Activated naive CD4-positive, alpha-beta T cell treated with anti-CD3 and anti-CD28 coated beads, Interleukin-2, amount 50 U/mL, for 72 hours (primary cell): ENCODE measurements at regions not wholly inside any gene's neighbourhood (a gene's known extent, or its start where the extent isn't known, plus 50 kb on each side); places are given as distances from the start of the nearest gene placed in this dataset.

ENCODE experiments used
- ATAC-seq, 2 donors: fragments of 150-1000 bp; cut with Tn5 transposase; 2 replicates each; pipeline ENCODE4 v1.10.0; 2021; ENCODE audit warnings: mild to moderate bottlenecking in 2 of 2, moderate library complexity in 2 of 2
- DNase-seq, 2 donors: peaks; one replicate each; pipeline ENCODE4 v3.0.0; 2021 to 2022; ENCODE audit warnings: low spot score in 2 of 2
- H3K27ac Mint-ChIP-seq, 2 donors: one replicate each; pipeline ENCODE4 v1.8.0; 2022; ENCODE audit warnings: mild to moderate bottlenecking in 2 of 2, mixed read lengths in 2 of 2
- H3K36me3 Mint-ChIP-seq, 2 donors: one replicate each; pipeline ENCODE4 v1.8.0; 2022; ENCODE audit warnings: mixed read lengths in 2 of 2
- H3K9me3 Mint-ChIP-seq, 2 donors: one replicate each; pipeline ENCODE4 v1.8.0; 2022; ENCODE audit warnings: mixed read lengths in 2 of 2

DNA sequence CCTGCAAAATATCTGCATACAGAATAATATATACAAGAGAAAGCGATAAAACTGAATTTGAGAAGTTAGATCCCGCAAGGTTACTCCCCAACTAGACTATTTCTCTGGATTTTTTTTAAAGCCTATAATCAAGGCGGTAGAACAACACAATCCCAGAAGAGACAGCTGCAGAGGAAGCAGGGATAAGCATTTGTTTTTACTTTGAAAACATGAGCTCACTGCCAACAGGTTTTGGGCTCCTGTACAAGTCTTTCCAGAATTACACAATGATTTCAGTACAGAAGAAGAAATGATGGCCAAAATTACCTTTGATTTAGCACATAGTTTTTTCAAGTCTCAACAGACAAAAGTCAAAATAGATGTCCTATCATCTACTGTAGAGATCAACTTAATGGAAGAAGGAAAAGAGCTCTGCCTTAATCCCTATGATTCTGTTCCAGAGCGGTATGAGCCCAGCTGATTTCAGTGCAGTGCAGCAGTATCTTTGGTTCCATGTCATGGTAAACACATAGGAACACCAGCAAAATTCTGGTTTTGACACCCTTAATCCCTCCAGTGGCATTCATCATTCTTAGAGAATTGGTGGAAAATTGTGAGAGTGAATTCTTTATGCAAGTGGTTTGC, 304.3 kb downstream of the HDGFL1 start:
- peaks cover 10 to 14% of the 10 kb centered on the region in 2 donors for H3K9me3 Mint-ChIP-seq
- peaks cover 0 to 4% of the 10 kb centered on the region in 2 donors for H3K36me3 Mint-ChIP-seq
- DNase-seq (no peak), ATAC-seq (no peak)
- no peak overlapping the region for H3K27ac Mint-ChIP-seq

DNA sequence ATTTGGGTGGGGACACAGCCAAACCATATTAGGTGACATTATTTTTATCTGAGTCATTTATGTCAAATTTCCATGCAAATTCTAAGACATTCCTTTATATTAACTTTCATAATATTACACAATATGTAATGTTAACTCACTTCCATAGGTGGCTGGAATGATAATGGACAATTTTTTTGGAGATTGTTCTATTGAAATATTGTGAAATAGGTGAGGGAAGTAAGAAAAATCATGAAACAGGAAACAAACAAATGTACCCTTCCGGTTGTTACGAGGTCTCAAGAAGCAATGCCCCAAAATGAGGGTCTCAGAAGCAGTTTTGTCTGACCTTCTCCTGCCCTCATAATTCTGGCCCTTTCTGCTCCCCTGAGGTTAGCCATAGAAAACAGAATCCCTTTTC, 306.5 kb downstream of the HDGFL1 start:
- Mint-ChIP-seq H3K36me3 (peaks cover 0 to 4% of the 10 kb centered on the region in 2 donors), H3K9me3 (peaks cover 4 to 14% of the 10 kb centered on the region in 2 donors), H3K27ac (no peak overlapping the region)
- DNase-seq = no peak
- no peak for ATAC-seq

DNA sequence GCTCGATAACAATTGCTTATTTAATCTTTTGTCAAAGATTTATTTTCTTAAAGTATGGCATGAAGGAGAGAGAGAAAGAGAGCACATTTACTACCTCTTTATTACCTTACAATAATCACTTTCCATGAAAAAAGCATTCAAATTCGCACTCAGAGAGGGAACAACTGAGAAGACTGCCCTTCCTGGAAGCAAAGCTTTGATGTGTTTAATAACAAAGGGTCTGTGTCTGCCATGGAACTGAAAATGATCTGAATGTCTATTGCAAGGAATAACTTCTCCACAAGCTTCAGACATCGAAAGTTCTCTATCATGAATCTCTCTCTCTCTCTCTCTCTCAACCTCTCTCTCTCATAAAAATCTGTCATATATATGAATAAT, 308.9 kb downstream of the HDGFL1 start:
- DNase-seq (no peak), ATAC-seq (no peak)
- H3K36me3 Mint-ChIP-seq = peaks cover 0 to 4% of the 10 kb centered on the region in 2 donors
- peaks cover 4 to 10% of the 10 kb centered on the region in 2 donors for H3K9me3 Mint-ChIP-seq
- H3K27ac Mint-ChIP-seq = no peak overlapping the region

DNA sequence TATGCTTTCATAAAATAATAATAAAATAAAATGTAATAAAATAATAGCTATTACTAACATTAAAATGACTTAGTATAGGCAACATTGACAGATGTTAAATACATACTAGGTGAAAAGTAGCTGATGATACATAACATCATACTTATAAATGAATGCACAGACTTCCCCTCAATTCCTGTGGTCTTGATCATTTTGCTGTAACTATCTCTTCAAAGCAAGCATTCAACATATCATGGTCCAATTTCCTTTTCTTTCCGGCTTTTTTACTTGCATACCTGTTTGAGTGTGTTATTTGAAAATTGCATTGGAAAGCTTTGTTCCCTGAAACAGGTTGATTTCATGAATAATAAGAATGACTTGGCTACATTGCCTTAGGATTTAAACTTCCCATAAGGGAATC, 309.3 kb downstream of the HDGFL1 start:
- H3K9me3 Mint-ChIP-seq = peaks cover 4 to 6% of the 10 kb centered on the region in 2 donors
- ATAC-seq (no peak), DNase-seq (no peak)
- peaks cover 0 to 4% of the 10 kb centered on the region in 2 donors for H3K36me3 Mint-ChIP-seq
- no peak overlapping the region for H3K27ac Mint-ChIP-seq

DNA sequence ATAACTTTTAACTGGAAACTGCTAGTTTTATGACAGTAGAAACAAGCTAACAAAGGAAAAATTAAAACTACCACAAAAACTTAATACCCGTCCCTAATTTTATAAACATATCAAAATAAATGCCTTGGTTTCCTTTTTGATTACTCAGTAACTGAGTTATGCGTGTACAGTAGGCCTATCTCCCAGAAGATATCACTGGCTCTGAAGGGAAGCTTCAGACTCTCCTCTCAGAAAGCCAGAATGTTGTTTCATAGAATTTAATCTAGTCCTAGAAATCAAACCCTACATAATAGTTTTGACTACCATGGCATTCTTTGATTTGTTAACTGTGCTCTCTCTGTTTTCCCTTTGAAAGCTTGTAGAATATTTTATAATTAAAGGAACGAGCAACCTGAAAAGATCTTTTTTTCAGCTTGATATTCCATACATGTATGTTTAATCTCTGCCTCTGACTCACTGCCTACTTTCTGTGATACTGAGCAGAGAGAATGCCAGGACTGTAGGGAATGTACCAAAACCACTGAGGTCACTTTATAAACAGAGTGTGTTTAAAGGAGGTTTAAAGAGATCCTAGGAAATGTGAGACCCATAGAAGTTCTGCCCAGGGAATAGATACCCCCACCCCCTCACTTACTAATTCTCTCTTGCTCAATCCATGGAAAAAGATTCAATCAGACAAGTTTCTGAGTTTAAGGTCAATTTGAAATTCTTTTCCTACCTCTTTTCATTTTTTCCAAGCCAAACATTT, 311.5 kb downstream of the HDGFL1 start:
- Mint-ChIP-seq H3K9me3 (peaks cover 0 to 3% of the 10 kb centered on the region in 2 donors), H3K27ac (no peak overlapping the region), H3K36me3 (peaks cover 0 to 4% of the 10 kb centered on the region in 2 donors)
- no peak for DNase-seq
- no peak for ATAC-seq

DNA sequence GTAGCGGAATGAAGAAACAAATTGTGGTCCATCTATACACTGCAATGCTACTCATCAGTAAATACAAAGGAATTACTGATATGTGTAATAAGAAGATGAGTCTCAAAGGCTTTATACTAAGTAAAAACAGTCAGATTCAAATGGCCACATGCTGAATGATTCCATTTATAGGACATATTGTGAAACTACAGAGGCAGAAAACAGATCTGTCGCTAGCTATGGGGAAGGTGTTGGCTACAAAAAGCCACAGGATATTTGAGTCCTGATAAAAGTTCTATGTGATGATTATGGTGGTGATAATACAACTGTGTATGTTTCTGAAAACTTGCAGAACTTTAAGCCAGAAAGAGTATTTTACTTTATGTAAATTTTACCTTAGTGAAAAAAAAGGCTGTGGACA, 313.2 kb downstream of the HDGFL1 start:
- ATAC-seq = no peak
- Mint-ChIP-seq H3K36me3 (no peaks in the 10 kb centered on the region), H3K9me3 (peaks cover 0 to 2% of the 10 kb centered on the region in 2 donors), H3K27ac (no peak overlapping the region)
- no peak for DNase-seq

DNA sequence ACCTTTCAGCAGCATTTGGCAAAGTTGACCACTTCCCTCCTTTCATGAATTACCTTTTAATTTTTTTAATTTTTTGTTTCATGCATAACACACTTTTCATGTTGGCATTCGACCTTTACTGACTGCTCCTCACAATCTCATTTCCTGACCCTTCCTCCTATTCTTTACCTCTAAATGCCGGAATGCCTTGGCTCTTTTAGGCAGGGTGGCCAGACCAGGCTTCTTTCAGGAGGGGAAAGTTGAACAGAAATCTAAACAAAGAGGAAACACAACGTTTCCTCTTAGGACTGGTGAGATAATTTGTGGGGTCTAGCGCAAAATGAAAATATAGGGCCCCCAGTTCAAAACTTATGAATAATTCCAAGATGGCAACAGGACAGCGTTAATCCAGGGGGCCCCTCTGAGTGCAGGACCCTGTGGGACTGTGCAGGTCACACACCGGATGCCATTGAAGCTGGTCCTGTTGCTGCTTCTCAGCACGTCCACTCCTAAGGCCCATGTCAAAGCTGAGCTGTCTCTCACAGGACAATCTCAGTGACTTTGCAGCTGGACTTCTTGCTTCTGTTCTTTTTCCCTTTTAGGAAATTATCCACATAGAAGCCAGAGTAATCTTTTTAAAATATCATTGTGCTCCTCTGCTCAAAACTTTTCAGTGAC, 313.8 kb downstream of the HDGFL1 start:
- DNase-seq (no peak), ATAC-seq (no peak)
- H3K27ac Mint-ChIP-seq = no peak overlapping the region
- peaks cover 0 to 2% of the 10 kb centered on the region in 2 donors for H3K9me3 Mint-ChIP-seq
- H3K36me3 Mint-ChIP-seq = no peaks in the 10 kb centered on the region

DNA sequence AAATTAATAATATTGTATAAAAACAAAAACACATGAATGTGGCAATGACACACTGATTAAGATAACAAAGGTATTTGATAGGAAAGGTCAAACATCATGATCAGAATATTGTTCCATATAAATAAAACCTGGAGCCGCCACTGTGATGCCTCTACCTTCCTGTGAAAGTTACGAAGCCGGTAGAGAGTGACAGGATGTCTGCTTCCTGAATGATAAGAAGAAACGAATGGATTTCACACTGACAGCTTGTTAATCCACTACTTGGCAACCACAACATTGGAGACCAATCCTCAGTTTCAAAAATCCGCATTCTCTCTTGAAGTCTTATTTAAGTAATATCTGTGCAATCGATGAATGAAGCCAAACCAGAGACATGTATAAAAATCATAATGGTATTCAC, 315.1 kb downstream of the HDGFL1 start:
- Mint-ChIP-seq H3K36me3 (no peaks in the 10 kb centered on the region), H3K9me3 (peaks cover 0 to 2% of the 10 kb centered on the region in 2 donors), H3K27ac (no peak overlapping the region)
- DNase-seq (no peak), ATAC-seq (no peak)

DNA sequence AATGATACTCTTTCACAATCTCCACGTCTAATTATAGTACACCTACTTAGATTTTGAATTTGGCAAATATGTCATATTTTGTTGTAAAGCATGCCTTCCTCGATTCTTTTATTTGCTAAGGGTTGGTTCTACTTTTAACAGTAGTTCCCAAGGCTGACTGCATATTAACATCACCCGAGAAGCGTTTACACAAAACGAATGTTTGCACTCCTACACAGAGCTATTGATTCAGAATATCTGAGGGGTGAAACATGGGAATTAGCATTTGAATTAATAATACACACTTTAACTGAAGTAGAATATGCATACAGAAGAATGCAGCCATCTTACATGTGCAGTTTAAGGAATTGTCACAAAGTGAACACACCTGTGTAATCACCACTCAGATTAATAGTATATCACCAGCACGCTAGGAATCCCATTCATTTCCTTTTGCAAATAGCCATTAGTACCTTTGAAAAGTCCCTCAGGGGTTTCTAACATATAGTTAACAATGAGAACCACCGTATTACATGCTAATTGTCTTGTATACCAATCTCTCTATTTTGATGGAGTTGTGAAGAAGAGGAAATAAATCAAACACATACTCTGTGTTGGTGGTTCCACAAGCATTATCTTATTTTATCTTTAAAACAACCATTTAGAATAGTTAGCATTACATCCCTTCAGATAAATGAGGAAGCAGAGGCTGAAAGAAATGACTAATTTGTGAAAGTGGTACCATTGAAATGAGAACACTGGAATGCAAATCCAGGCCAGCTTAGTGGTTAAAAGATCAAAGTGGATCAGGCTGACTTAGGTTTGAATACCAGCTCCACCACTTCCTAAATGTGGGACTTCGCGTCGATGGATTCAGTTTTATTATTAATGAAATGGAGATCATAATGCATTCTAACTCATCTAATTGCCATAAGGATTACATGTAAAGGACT, 317.6 kb downstream of the HDGFL1 start:
- ATAC-seq (no peak), DNase-seq (no peak)
- no peak overlapping the region for H3K27ac Mint-ChIP-seq
- no peaks in the 10 kb centered on the region for H3K36me3 Mint-ChIP-seq
- H3K9me3 Mint-ChIP-seq = peaks cover 0 to 2% of the 10 kb centered on the region in 2 donors

DNA sequence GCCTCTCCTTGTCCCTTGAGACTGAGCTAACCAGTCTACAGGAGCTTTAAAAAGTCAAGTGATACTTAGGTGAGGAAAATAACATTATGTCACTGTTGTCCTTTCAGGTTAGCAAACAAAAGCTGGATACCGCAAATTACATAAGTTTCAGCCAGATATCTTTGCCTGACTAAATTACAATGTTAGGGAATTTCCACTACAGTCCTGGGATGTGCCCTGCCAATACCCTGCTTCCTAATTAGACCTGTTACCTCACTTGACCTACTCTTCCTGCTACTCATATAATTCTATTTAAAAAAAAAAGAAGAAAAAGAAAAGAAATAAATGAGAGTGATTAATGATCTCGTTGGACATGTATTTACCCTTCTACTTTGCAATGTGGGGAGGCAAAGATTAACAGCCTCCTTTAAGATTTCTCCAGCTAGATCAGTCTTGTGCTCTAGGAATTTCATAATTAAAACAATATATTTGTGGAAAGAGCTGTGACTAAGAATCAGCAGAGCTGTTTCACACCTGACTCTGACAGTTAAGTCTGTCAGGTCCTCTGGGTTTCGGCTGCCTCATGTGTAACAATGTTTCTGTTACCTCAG, 318.9 kb downstream of the HDGFL1 start:
- Mint-ChIP-seq H3K9me3 (peaks cover 0 to 2% of the 10 kb centered on the region in 2 donors), H3K27ac (no peak overlapping the region), H3K36me3 (no peaks in the 10 kb centered on the region)
- DNase-seq (no peak), ATAC-seq (no peak)

DNA sequence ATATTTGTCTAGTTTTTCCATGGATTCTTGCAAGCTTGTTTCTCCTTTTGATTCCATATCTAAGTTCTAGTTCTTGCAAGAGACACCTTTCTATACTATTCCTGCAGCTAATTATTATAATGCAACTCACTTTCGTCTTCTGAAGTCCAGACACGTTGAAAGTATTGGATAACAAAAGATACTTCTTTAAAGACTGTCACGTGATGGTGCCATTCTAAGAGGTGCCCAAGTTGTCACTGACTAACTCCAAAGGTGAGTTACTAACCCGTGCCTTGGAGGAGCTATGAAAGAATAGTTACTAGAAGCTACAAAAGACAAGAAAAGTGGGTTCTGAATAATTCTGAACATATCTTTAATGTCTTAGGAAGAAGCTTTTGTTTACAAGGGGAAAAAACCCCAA, 322.6 kb downstream of the HDGFL1 start:
- Mint-ChIP-seq H3K9me3 (no peaks in the 10 kb centered on the region), H3K36me3 (no peaks in the 10 kb centered on the region), H3K27ac (no peak overlapping the region)
- DNase-seq = no peak
- ATAC-seq = no peak

DNA sequence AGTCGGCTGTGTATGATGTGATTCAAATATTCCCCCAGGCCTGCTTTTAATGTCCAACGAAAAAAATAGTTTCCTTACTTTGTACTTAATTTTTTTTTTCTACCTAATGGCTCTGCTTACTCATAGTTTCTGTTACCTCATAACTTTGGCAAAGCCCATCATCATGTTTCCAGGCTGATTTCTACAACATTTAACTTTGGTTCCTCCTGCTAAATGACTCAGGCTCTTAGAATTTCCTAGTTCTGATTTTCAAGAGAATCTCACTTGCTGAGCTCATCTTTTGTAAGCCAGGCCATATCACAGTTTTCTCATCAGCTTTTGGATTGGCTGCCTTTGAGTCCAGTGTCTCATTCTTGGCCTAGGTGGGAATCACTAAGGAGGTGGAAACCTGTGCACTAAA, 323.1 kb downstream of the HDGFL1 start:
- ATAC-seq (no peak), DNase-seq (no peak)
- Mint-ChIP-seq H3K27ac (no peak overlapping the region), H3K36me3 (no peaks in the 10 kb centered on the region), H3K9me3 (no peaks in the 10 kb centered on the region)

DNA sequence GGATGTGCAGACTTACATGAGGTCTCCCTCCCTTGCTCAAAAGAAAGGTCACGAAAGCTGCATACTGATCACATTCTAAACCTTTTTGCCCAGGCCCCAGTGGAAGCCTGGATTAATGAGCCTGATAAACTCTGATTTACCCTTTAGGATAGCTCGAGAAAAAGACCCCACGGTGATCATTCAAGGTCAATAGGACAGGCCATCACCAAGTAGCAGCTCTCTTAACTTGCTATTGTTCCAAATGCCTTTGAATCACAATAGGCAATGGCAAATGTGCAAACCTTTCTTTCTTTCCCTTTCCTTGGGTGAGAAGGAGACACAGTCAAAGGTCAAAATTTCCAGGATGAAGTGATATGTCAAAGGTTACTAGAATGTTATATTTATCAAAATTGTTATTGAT, 327.3 kb downstream of the HDGFL1 start:
- DNase-seq (no peak), ATAC-seq (no peak)
- H3K36me3 Mint-ChIP-seq = no peaks in the 10 kb centered on the region
- H3K9me3 Mint-ChIP-seq = no peaks in the 10 kb centered on the region
- no peak overlapping the region for H3K27ac Mint-ChIP-seq

DNA sequence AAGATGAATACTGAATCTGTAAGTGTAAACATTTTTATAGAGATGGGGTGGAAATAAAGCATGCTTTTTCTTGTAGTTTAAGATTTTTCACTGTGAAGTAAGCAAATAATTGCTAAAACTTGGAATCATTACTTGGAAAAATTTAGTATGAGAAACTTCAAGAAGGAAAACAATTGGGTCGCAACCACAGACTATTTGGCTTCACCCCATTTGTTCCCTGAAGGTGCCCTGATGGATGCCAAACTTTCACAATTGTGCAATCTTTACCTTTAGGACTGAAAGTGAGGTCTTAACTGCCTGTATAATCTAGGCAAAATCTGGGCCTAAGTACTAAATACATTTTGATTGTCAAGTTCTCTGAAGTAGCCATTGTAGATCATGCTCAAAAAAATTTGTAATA, 330.1 kb downstream of the HDGFL1 start:
- no peak overlapping the region for H3K27ac Mint-ChIP-seq
- no peaks in the 10 kb centered on the region for H3K9me3 Mint-ChIP-seq
- DNase-seq (no peak), ATAC-seq (no peak)
- H3K36me3 Mint-ChIP-seq = no peaks in the 10 kb centered on the region

DNA sequence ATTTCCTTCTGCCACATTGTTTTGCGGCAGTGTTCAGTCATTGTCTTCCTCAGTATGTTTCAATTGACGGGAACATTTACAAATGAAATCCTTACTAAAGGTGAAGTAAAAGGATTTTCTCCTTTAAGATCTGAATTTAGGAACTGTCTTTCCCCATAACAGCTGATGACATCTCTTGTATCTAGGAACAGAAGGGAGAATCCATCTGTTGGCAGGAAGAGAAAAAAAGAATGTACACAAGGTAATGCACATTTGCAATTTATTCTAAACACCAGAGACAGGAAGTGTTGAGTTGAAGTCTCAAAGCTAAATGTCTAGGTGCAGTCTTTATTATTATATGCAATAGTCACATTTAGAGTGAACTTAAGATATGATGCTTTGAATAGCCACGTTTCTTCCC, 334.5 kb downstream of the HDGFL1 start:
- Mint-ChIP-seq H3K27ac (no peak overlapping the region), H3K36me3 (no peaks in the 10 kb centered on the region)

DNA sequence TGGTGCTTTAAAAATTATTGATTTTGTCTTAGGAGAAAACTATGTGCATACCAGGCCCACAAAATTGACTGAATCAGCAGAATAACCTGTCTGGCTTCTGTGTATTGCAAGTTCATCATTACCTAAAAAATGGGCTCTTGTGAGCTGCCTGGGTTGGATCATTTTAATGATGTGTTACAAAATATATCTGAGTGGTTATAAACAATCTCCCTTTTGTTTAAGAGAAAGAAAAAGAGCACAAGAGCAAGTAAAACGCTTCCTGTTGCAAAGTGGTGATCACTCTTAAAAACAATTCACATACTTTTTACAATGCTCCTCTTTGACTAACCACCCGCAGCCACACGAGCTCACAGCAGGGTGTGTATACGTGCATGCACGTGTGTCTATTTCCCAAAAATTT, 335.1 kb downstream of the HDGFL1 start:
- Mint-ChIP-seq H3K36me3 (no peaks in the 10 kb centered on the region), H3K9me3 (peaks cover 6 to 15% of the 10 kb centered on the region in 2 donors), H3K27ac (no peak overlapping the region)
- DNase-seq = no peak
- no peak for ATAC-seq

More for the DNA sequence above, 334.5 kb downstream of the HDGFL1 start:
- DNase-seq (no peak), ATAC-seq (no peak)
- H3K9me3 Mint-ChIP-seq = peaks cover 6 to 10% of the 10 kb centered on the region in 2 donors
